Esophagus (tissue), 2 donors: ENCODE measurements at regions not wholly inside any gene's neighbourhood (a gene's known extent, or its start where the extent isn't known, plus 50 kb on each side); places are given as distances from the start of the nearest gene placed in this dataset.

Experiments used
- H3K27ac ChIP-seq, 2 donors: one replicate each; pipeline ENCODE4 v1.5.1; 2013; ENCODE audit warnings: low read depth in 2 of 2, mild to moderate bottlenecking in 2 of 2, inconsistent platforms in 1 of 2, low read length in 1 of 2, moderate library complexity in 1 of 2
- H3K27me3 ChIP-seq, 2 donors: one replicate each; pipeline ENCODE4 v1.6.1; 2013; ENCODE audit warnings: low read length in 2 of 2, control low read depth in 1 of 2, mild to moderate bottlenecking in 1 of 2; ENCODE audit not compliant: insufficient read depth in 2 of 2, control insufficient read depth in 1 of 2
- H3K36me3 ChIP-seq, 2 donors: one replicate each; pipeline ENCODE4 v1.6.1; 2013; ENCODE audit warnings: low read length in 1 of 2; ENCODE audit not compliant: control insufficient read depth in 2 of 2, insufficient read depth in 2 of 2
- H3K4me1 ChIP-seq, 2 donors: one replicate each; pipeline ENCODE4 v1.6.1; 2013; ENCODE audit warnings: low read length in 1 of 2; ENCODE audit not compliant: control insufficient read depth in 2 of 2, insufficient read depth in 2 of 2
- H3K4me3 ChIP-seq, 2 donors: one replicate each; pipeline ENCODE4 v1.5.1; 2013; ENCODE audit warnings: low read length in 2 of 2, mild to moderate bottlenecking in 2 of 2, low read depth in 1 of 2, moderate library complexity in 1 of 2
- H3K9me3 ChIP-seq, 2 donors: one replicate each; pipeline ENCODE4 v1.6.1; 2013; ENCODE audit warnings: mild to moderate bottlenecking in 2 of 2, low read depth in 1 of 2, low read length in 1 of 2, moderate library complexity in 1 of 2; ENCODE audit not compliant: control insufficient read depth in 2 of 2, insufficient read depth in 1 of 2
- WGBS, 2 donors: extraction: QIAGEN DNeasy Blood & Tissue Kit; methylation state at CpG; one replicate each; pipeline ENCODE4 v1.1.7; 2013; 5-methylcytosine and 5-hydroxymethylcytosine counted together
- donor health status: healthy with polysubstance abuse.
- donor health status: Bipolar disorder and iron deficiency.

- WGBS, 2 donors: 68 to 79% methylated on average over 3 of the region's 3 CpGs
- Histone ChIP-seq H3K9me3 (no peaks in the 10 kb centered on the region), H3K27ac (no peak overlapping the region), H3K4me3 (no peak overlapping the region), H3K4me1 (no peaks in the 10 kb centered on the region), H3K36me3 (no peaks in the 10 kb centered on the region), H3K27me3 (no peaks in the 10 kb centered on the region)
Observed at GRCh38 chr7:115758025-115758424, 272.5 kb downstream of the TFEC start.

GRCh38 chr7:115754226-115754625, 276.3 kb downstream of the TFEC start:
- Histone ChIP-seq H3K27ac (no peak overlapping the region), H3K27me3 (no peaks in the 10 kb centered on the region), H3K4me3 (no peak overlapping the region), H3K9me3 (no peaks in the 10 kb centered on the region), H3K4me1 (no peaks in the 10 kb centered on the region), H3K36me3 (no peaks in the 10 kb centered on the region)
- 70 to 77% methylated on average over 2 of the region's 2 CpGs for WGBS, 2 donors

GRCh38 chr7:115749924-115750323, 280.6 kb downstream of the TFEC start:
- Histone ChIP-seq H3K27me3 (no peaks in the 10 kb centered on the region), H3K4me3 (no peak overlapping the region), H3K36me3 (no peaks in the 10 kb centered on the region), H3K4me1 (no peaks in the 10 kb centered on the region), H3K9me3 (no peaks in the 10 kb centered on the region), H3K27ac (no peak overlapping the region)
- WGBS, 2 donors: 74 to 81% methylated on average over 6 of the region's 6 CpGs

GRCh38 chr7:115748123-115748738, 282.3 kb downstream of the TFEC start:
- H3K27ac ChIP-seq: no peak overlapping the region
- WGBS, 2 donors: 60 to 63% methylated on average over 5 of the region's 5 CpGs
- no peaks in the 10 kb centered on the region for H3K27me3 ChIP-seq
- no peak overlapping the region for H3K4me3 ChIP-seq
- no peaks in the 10 kb centered on the region for H3K9me3 ChIP-seq
- H3K36me3 ChIP-seq: no peaks in the 10 kb centered on the region
- H3K4me1 ChIP-seq: no peaks in the 10 kb centered on the region

- 50 to 61% methylated on average over 4 of the region's 4 CpGs for WGBS, 2 donors
- no peaks in the 10 kb centered on the region for H3K36me3 ChIP-seq
- H3K4me3 ChIP-seq: no peak overlapping the region
- no peaks in the 10 kb centered on the region for H3K27me3 ChIP-seq
- H3K9me3 ChIP-seq: no peaks in the 10 kb centered on the region
- H3K27ac ChIP-seq: no peak overlapping the region
- H3K4me1 ChIP-seq: no peaks in the 10 kb centered on the region
Observed at GRCh38 chr7:115747174-115747573, 283.4 kb downstream of the TFEC start.

- Histone ChIP-seq H3K4me3 (no peak overlapping the region), H3K27ac (no peak overlapping the region), H3K27me3 (no peaks in the 10 kb centered on the region), H3K9me3 (no peaks in the 10 kb centered on the region), H3K4me1 (no peaks in the 10 kb centered on the region), H3K36me3 (no peaks in the 10 kb centered on the region)
Observed at GRCh38 chr7:115740043-115740442, 290.5 kb downstream of the TFEC start.

GRCh38 chr7:115734641-115735040, 295.9 kb downstream of the TFEC start:
- Histone ChIP-seq H3K4me3 (no peak overlapping the region), H3K27me3 (no peaks in the 10 kb centered on the region), H3K27ac (no peak overlapping the region), H3K9me3 (no peaks in the 10 kb centered on the region), H3K4me1 (no peaks in the 10 kb centered on the region), H3K36me3 (no peaks in the 10 kb centered on the region)
- WGBS, 2 donors: 84 to 89% methylated on average over 3 of the region's 3 CpGs

GRCh38 chr7:115731796-115732471, 298.6 kb downstream of the TFEC start:
- WGBS, 2 donors: 70 to 77% methylated on average over 4 of the region's 4 CpGs

GRCh38 chr7:115728518-115728917, 302.0 kb downstream of the TFEC start:
- Histone ChIP-seq H3K4me3 (no peak overlapping the region), H3K4me1 (no peaks in the 10 kb centered on the region), H3K27ac (no peak overlapping the region), H3K27me3 (no peaks in the 10 kb centered on the region), H3K36me3 (no peaks in the 10 kb centered on the region), H3K9me3 (no peaks in the 10 kb centered on the region)
- 79 to 81% methylated on average over 2 of the region's 2 CpGs for WGBS, 2 donors

More at GRCh38 chr7:115731796-115732471, 298.6 kb downstream of the TFEC start:
- H3K27me3 ChIP-seq: no peaks in the 10 kb centered on the region
- H3K36me3 ChIP-seq: no peaks in the 10 kb centered on the region
- H3K9me3 ChIP-seq: no peaks in the 10 kb centered on the region
- H3K4me3 ChIP-seq: no peak overlapping the region
- no peak overlapping the region for H3K27ac ChIP-seq
- no peaks in the 10 kb centered on the region for H3K4me1 ChIP-seq
